ENCODE measurements at regions not wholly inside any gene's neighbourhood (a gene's known extent, or its start where the extent isn't known, plus 50 kb on each side); places are given as distances from the start of the nearest gene placed in this dataset.

- H2BK5ac ChIP-seq (ENCODE audit: low read depth, low read length, poor library complexity, severe bottlenecking), result no peak overlapping the region
- intact Hi-C loops (cut with micrococcal nuclease), result no loop called here
- H2AK9ac ChIP-seq (replicated peaks; ENCODE audit: low read depth, low read length, poor library complexity), result no peak overlapping the region
- H3K4me1 ChIP-seq (ENCODE audit: control insufficient read depth, insufficient read depth, low read length), result no peaks in the 10 kb centered on the region
- BruUV-seq (replicated peaks), result no TSS peak
- no peak overlapping the region for H2BK15ac ChIP-seq (ENCODE audit: low read depth, low read length)
- dilution Hi-C loops (cut with HindIII; ENCODE audit: low sequenced_read_pairs, unreplicated experiment), result no loop called here
- H4K5ac ChIP-seq (ENCODE audit: low read depth, low read length), result no peak overlapping the region
- no peak overlapping the region for H3K18ac ChIP-seq (ENCODE audit: low read depth, low read length)
- DNase-seq (no peak), ATAC-seq (ENCODE audit: low read depth) (no peak)
- TF ChIP-seq RCOR1 (IDR thresholded peaks at IDR 0.05; ENCODE audit: insufficient replicate concordance, low read length) (no peak), FOS (IDR thresholded peaks at IDR 0.05; ENCODE audit: low read depth, low read length) (no peak), SMC3 (IDR thresholded peaks at IDR 0.05; ENCODE audit: low read depth, low read length) (no peak), CTCF (conservative IDR thresholded peaks at IDR 0.05; ENCODE audit: low read depth, low read length) (no peak), NFE2L2 (IDR thresholded peaks at IDR 0.05; ENCODE audit: low read depth, low read length) (no peak), MXI1 (IDR thresholded peaks at IDR 0.05; ENCODE audit: borderline replicate concordance, low read depth, low read length) (no peak), RFX5 (IDR thresholded peaks at IDR 0.05; ENCODE audit: low read depth, low read length) (no peak), CHD1 (IDR thresholded peaks at IDR 0.05; ENCODE audit: low read depth, low read length) (no peak)
- POLR2A ChIA-PET (ENCODE audit: unreplicated experiment), result no interaction called here
- H3K79me1 ChIP-seq (ENCODE audit: low read depth in 1 of 2, low read length in 2 of 2), result no peaks in the 10 kb centered on the region
- CTCF ChIA-PET, result no interaction called here
- H3K9ac ChIP-seq (ENCODE audit: low read depth, low read length), result no peak overlapping the region
- 50% methylated on average over 3 of the region's 19 CpGs; no CpG with 5 or more reads in 1 of the 2 experiments for WGBS, 2 experiments (ENCODE audit: extremely low coverage in 2 of 2, insufficient read length in 1 of 2)
- H2AK5ac ChIP-seq (ENCODE audit: low read depth, low read length), result no peak overlapping the region
- H2BK120ac ChIP-seq (ENCODE audit: low read depth, low read length), result no peak overlapping the region
- H4K91ac ChIP-seq (ENCODE audit: insufficient read depth, low read depth, low read length), result no peak overlapping the region
- in situ Hi-C loops (cut with MboI; ENCODE audit: low sequenced_read_pairs), result no loop called here
- H4K20me1 ChIP-seq (ENCODE audit: insufficient read depth, low read length), result no peaks in the 10 kb centered on the region
- no peaks in the 10 kb centered on the region for H3K27me3 ChIP-seq (ENCODE audit: control insufficient read depth, insufficient read depth, low read length)
- no peak overlapping the region for H2AFZ ChIP-seq (replicated peaks; ENCODE audit: low read length, poor library complexity)
- no peak overlapping the region for H2BK20ac ChIP-seq (ENCODE audit: low read depth, low read length)
- H3K4me3 ChIP-seq (ENCODE audit: insufficient read depth, low read depth, low read length), result no peak overlapping the region
- H3K36me3 ChIP-seq (ENCODE audit: control insufficient read depth, insufficient read depth, low read length), result no peaks in the 10 kb centered on the region
- H4K8ac ChIP-seq (ENCODE audit: low read depth in 2 of 2, low read length in 2 of 2), result no peak overlapping the region
- H3K14ac ChIP-seq (replicated peaks; ENCODE audit: low read depth, low read length), result no peak overlapping the region
- no peak overlapping the region for H3K4me2 ChIP-seq (ENCODE audit: low read depth, low read length)
- no peak overlapping the region for H3K27ac ChIP-seq (ENCODE audit: insufficient read depth, low read length)
- H3K23ac ChIP-seq (ENCODE audit: low read depth, low read length), result no peak overlapping the region
- peaks cover 76% of the 10 kb centered on the region for H3K9me3 ChIP-seq (ENCODE audit: control insufficient read depth, insufficient read depth, low read length)
- no peak overlapping the region for H3K56ac ChIP-seq (ENCODE audit: extremely low read depth, insufficient read depth, low read length)
- H3K9me1 ChIP-seq (ENCODE audit: insufficient read depth, low read length), result no peaks in the 10 kb centered on the region
- H3K4ac ChIP-seq (ENCODE audit: low read depth, low read length), result no peak overlapping the region
These were observed 1024.3 kb downstream of the BRD1 start for GRCh38 chr22:48803171-48803947.

Data from IMR-90 (cell line).